ENCODE measurements at regions not wholly inside any gene's neighbourhood (a gene's known extent, or its start where the extent isn't known, plus 50 kb on each side); places are given as distances from the start of the nearest gene placed in this dataset.

- no peak overlapping the region for H3K4me3 ChIP-seq (ENCODE audit: low read depth, low read length)
- no peak for TF ChIP-seq CTCF (IDR thresholded peaks at IDR 0.05; ENCODE audit: low read depth, low read length)
Observed at GRCh38 chr2:208584378-208584985, 177.9 kb downstream of the PTH2R start.

DNA sequence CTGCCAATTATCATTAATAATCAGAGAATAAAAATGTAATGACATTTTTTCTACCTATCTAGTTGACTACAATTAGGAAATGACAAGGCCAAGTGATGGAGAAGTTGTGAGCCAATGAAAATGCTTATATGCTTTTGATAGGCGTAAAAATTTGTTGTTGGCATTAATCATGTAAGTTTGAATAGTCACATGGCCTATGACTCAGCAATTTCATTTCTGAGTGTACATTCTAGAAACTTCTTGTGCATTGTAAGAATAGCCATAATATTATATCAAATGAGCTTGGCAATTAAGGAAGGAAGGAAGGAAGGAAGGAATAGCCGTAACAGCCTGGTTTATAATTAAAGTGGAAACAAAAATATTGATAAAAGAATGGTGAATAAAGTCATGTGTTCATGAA is 179.9 kb downstream of the PTH2R start:
- TF ChIP-seq CTCF (IDR thresholded peaks at IDR 0.05; ENCODE audit: low read depth, low read length) = no peak
- no peak overlapping the region for H3K4me3 ChIP-seq (ENCODE audit: low read depth, low read length)

GRCh38 chr2:208594642-208595385 is 188.2 kb downstream of the PTH2R start:
- no peak overlapping the region for H3K4me3 ChIP-seq (ENCODE audit: low read depth, low read length)
- no peak for TF ChIP-seq CTCF (IDR thresholded peaks at IDR 0.05; ENCODE audit: low read depth, low read length)

GRCh38 chr2:208595386-208596275 is 189.0 kb downstream of the PTH2R start:
- no peak for TF ChIP-seq CTCF (IDR thresholded peaks at IDR 0.05; ENCODE audit: low read depth, low read length)
- no peak overlapping the region for H3K4me3 ChIP-seq (ENCODE audit: low read depth, low read length)

DNA sequence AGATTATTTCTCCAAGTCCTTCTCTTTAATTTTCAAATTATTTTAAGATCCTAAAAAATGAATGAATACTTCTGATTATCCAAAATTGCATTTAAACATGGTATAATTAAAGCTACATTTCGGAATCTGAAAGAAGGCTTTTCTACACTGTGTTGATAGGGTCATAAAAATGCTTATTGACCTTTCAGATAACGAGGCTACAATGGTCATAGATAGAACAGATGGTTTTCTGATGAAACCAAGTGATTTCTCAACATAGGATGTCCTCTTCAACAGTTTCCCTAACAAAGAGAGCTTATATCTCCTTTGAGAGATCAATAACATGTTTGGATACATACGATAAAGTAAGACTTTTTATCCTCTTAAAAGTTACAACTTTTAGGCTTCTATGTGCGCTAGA is 201.1 kb downstream of the PTH2R start:
- no peak overlapping the region for H3K4me3 ChIP-seq (ENCODE audit: low read depth, low read length)
- no peak for TF ChIP-seq CTCF (IDR thresholded peaks at IDR 0.05; ENCODE audit: low read depth, low read length)

DNA sequence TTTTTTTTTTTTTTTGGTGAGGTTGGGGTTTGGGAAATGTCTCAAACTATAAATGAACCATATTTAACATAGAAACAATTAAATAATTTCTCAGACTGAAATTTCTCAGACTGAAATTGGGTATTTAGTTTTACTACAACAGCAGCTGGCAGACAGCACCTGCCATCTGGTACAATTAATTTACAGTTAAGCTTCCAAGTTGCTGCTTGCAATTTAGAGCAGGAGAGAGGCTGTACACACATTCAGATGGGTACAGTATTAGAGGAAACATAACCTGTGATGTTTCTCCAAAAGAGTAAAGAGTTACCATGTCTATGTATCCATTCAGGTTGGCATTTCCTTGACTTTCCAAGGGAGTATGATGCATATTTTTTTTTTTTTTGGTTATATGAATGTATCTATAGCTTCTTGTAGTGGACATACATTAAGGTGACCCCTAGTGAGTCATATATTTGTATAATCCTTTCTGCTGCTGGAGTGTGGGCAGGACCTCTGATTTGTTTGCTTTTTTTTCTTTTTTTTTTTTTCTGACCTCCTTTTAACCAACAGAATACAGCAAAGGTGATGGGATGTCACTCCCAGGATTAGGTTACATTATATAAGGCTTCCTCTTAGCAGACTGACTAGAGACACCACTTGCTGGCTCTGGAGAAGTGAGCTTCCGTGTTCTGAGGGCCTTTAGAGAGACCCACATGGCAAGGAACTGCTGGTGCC is 201.7 kb downstream of the PTH2R start:
- no peak overlapping the region for H3K4me3 ChIP-seq (ENCODE audit: low read depth, low read length)
- no peak for TF ChIP-seq CTCF (IDR thresholded peaks at IDR 0.05; ENCODE audit: low read depth, low read length)

All from WI38 (cell line).